ENCODE measurements at regions not wholly inside any gene's neighbourhood (a gene's known extent, or its start where the extent isn't known, plus 50 kb on each side); places are given as distances from the start of the nearest gene placed in this dataset.

DNA sequence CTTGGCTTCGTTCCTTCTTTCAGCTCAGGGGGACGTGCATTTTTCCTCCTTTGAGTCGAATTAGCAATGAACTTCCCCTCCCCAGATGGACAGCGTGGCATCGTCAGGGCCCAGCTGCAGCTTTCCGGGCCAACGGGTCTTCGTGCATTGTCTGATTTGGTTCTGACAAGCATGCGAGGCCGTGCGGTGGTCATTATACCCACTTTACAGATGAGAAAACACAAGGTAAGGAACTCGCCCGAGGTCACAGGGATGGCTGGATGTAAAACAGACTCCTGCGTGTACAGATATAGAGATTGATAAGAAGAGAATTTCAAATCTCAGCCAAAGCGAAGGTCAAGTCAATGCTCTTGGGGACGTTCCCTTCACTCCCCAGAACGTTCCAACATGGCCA, 187.6 kb upstream of the SULF2 start:
- no peak for TF ChIP-seq POLR2A (IDR thresholded peaks at IDR 0.05; ENCODE audit: low read depth, low read length)
- TF ChIP-seq POLR2AphosphoS5 (IDR thresholded peaks at IDR 0.05; ENCODE audit: low read depth, low read length): no peak
